ENCODE measurements at regions not wholly inside any gene's neighbourhood (a gene's known extent, or its start where the extent isn't known, plus 50 kb on each side); places are given as distances from the start of the nearest gene placed in this dataset.

GRCh38 chr17:13442361-13442760 is 159.4 kb downstream of the HS3ST3A1 start:
- TF ChIP-seq CTCF (IDR thresholded peaks at IDR 0.05; ENCODE audit: extremely low read depth, insufficient read depth, missing control alignments), result no peak
- in situ Hi-C loops (cut with MboI; ENCODE audit: low pct_unique_long_range_greater_than_20kb, low sequenced_read_pairs, unreplicated experiment), result no loop called here
- no peak for DNase-seq (ENCODE audit: low spot score)

DNA sequence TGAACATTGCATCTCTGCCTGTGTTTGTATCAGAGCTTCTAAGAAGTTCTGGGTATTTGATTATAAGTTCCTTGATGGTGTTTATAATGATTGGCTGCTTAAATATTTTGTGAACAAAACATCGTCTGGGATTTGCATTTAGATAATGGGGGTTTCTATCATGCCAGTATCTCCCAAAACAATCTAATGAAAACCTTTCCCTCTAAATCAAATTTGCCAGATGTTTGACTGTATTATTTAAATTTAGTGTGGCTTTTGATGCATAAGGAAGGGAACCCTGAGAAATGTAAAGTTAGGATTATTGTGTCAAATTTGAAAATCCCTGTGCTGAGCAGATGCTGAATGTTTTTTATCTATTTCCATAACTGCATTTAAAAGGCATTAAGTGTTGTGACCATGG is 159.9 kb downstream of the HS3ST3A1 start:
- TF ChIP-seq CTCF (IDR thresholded peaks at IDR 0.05; ENCODE audit: extremely low read depth, insufficient read depth, missing control alignments), result no peak
- DNase-seq (ENCODE audit: low spot score), result no peak
- in situ Hi-C loops (cut with MboI; ENCODE audit: low pct_unique_long_range_greater_than_20kb, low sequenced_read_pairs, unreplicated experiment), result no loop called here

DNA sequence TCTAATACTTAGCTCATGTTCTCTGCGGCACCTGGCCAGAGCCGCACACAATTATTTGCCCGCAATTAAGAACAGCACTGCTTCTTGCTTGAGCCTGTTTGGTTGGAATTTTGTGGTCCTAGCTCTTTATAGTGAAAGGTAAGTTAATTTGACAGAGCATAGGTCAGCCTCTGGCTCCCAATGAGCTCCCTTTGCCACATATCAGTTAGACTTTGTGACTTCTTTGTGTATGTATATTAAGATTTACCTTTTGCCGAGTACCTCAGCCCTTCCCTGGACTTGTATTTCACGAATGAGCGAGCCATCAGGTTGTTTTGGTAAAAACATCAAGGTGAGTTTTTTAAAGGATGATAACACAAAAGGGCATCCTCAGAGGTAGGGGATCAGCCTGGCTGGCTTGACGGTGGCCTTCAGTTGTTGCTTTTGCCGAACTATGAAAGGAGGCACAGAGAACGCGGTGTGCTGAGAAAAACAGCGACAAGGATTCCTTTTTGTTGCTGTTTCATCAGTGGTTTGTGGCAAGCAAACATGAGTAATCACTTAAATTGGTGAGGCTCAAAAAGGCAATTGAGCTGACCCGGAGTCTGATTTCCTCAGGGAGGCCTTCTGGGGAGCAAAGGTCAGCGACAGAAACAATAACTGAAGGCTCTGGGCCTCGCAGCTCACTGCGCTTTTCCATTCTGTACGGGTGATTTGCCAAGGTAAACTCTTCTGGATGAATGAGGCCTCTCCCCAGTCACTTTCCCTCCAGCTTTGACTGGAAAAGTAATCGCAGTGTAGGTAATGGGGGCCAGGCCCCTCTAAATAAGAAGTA is 163.6 kb downstream of the HS3ST3A1 start:
- in situ Hi-C loops (cut with MboI; ENCODE audit: low pct_unique_long_range_greater_than_20kb, low sequenced_read_pairs, unreplicated experiment), result no loop called here
- no peak for DNase-seq (ENCODE audit: low spot score)
- TF ChIP-seq CTCF (IDR thresholded peaks at IDR 0.05; ENCODE audit: extremely low read depth, insufficient read depth, missing control alignments), result no peak

DNA sequence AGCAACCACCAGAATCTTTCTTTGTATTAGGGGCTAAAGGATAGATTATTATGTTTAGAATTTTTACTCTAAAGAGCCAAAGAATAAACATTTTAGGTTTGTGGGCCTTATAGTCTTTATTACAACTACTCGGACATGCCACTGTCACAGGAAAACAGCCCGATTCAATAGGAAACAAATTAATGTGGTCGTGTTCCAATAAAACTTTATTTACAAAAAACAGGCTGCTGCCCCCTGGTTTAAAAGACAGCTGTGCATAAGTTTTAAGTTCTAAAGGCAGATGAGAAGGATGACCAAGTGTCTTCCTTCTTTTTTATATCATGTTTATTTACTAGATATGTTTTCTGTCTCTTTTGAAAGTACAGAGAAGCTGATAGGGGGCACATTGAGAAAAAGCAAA is 166.5 kb downstream of the HS3ST3A1 start:
- in situ Hi-C loops (cut with MboI; ENCODE audit: low pct_unique_long_range_greater_than_20kb, low sequenced_read_pairs, unreplicated experiment), result no loop called here
- no peak for DNase-seq (ENCODE audit: low spot score)
- no peak for TF ChIP-seq CTCF (IDR thresholded peaks at IDR 0.05; ENCODE audit: extremely low read depth, insufficient read depth, missing control alignments)

DNA sequence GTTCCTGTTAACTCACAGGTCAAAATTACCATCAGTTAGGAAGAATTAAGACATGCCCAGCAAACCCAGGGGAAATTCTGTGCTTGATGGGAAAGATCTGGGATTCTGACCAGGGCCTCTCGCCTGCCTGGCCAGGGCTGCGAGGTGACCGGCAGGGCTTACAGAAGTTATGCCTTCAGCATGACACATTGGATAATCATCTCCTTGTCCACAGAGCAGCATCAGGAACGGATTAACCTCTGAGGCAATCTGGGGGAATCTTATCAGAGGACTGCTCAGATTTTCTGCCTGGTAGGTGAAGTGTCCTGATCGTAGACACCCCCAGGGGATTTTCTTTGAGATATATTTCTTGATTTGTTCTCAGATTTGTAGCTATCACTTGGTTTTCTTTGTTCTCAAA is 172.5 kb downstream of the HS3ST3A1 start:
- in situ Hi-C loops (cut with MboI; ENCODE audit: low pct_unique_long_range_greater_than_20kb, low sequenced_read_pairs, unreplicated experiment), result no loop called here
- DNase-seq (ENCODE audit: low spot score), result no peak
- no peak for TF ChIP-seq CTCF (IDR thresholded peaks at IDR 0.05; ENCODE audit: extremely low read depth, insufficient read depth, missing control alignments)

- in situ Hi-C loops (cut with MboI; ENCODE audit: low pct_unique_long_range_greater_than_20kb, low sequenced_read_pairs, unreplicated experiment), result no loop called here
Observed at GRCh38 chr17:13428611-13429042, 173.1 kb downstream of the HS3ST3A1 start.

More at GRCh38 chr17:13428611-13429042, 173.1 kb downstream of the HS3ST3A1 start:
- no peak for TF ChIP-seq CTCF (IDR thresholded peaks at IDR 0.05; ENCODE audit: extremely low read depth, insufficient read depth, missing control alignments)
- DNase-seq (ENCODE audit: low spot score), result no peak

Data from GM13977 (cell line).